ENCODE measurements at regions not wholly inside any gene's neighbourhood (a gene's known extent, or its start where the extent isn't known, plus 50 kb on each side); places are given as distances from the start of the nearest gene placed in this dataset.

DNA sequence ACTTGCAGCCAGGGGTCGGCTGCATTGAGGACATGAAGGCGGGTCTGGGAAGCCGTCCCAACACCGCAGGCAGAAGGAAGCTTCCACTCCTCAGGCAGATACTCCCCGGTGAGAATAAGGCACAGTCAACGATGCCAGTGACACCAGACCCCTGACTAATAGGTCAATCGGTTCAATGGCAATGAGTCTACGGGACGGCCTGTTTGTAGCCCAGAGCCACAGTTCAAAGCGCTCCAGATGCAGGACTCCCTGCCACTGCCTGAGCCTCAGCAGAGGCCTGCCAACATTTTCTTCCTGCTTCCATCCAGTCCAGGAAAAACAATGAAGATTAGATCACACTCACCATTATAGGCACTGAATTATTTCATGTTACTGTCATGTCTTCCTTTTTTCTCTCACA is 84.5 kb upstream of the SIMC1 start:
- ATAC-seq, result peak; percentile 31; the same call in 1 of the 3 replicates
- TF ChIP-seq ISL1 (CRISPR knock-in tag; IDR thresholded peaks at IDR 0.05) (no peak), TOX (CRISPR knock-in tag; IDR thresholded peaks at IDR 0.05; ENCODE audit: borderline replicate concordance) (no peak), CSDC2 (CRISPR knock-in tag; IDR thresholded peaks at IDR 0.05) (no peak), CSRNP3 (CRISPR knock-in tag; IDR thresholded peaks at IDR 0.05) (no peak), SNAI2 (CRISPR knock-in tag; IDR thresholded peaks at IDR 0.05) (no peak), ZNF565 (CRISPR knock-in tag; conservative IDR thresholded peaks at IDR 0.05; ENCODE audit: low read depth) (no peak), BACH2 (CRISPR knock-in tag; IDR thresholded peaks at IDR 0.05; ENCODE audit: borderline replicate concordance) (no peak), ZNF70 (CRISPR knock-in tag; IDR thresholded peaks at IDR 0.05) (no peak), ZNF8 (CRISPR knock-in tag; IDR thresholded peaks at IDR 0.05) (no peak), ARNTL (CRISPR knock-in tag; IDR thresholded peaks at IDR 0.05; ENCODE audit: borderline replicate concordance, low read depth) (no peak), ZFP3 (CRISPR knock-in tag; IDR thresholded peaks at IDR 0.05) (no peak), PPARA (CRISPR knock-in tag; IDR thresholded peaks at IDR 0.05; ENCODE audit: borderline replicate concordance) (no peak), GLIS3 (CRISPR knock-in tag; IDR thresholded peaks at IDR 0.05) (no peak), ZFP30 (CRISPR knock-in tag; IDR thresholded peaks at IDR 0.05) (no peak), ZC3H10 (CRISPR knock-in tag; IDR thresholded peaks at IDR 0.05) (no peak), CREB5 (CRISPR knock-in tag; IDR thresholded peaks at IDR 0.05; ENCODE audit: low read depth) (no peak)
- TF ChIP-seq, protein P1, sequence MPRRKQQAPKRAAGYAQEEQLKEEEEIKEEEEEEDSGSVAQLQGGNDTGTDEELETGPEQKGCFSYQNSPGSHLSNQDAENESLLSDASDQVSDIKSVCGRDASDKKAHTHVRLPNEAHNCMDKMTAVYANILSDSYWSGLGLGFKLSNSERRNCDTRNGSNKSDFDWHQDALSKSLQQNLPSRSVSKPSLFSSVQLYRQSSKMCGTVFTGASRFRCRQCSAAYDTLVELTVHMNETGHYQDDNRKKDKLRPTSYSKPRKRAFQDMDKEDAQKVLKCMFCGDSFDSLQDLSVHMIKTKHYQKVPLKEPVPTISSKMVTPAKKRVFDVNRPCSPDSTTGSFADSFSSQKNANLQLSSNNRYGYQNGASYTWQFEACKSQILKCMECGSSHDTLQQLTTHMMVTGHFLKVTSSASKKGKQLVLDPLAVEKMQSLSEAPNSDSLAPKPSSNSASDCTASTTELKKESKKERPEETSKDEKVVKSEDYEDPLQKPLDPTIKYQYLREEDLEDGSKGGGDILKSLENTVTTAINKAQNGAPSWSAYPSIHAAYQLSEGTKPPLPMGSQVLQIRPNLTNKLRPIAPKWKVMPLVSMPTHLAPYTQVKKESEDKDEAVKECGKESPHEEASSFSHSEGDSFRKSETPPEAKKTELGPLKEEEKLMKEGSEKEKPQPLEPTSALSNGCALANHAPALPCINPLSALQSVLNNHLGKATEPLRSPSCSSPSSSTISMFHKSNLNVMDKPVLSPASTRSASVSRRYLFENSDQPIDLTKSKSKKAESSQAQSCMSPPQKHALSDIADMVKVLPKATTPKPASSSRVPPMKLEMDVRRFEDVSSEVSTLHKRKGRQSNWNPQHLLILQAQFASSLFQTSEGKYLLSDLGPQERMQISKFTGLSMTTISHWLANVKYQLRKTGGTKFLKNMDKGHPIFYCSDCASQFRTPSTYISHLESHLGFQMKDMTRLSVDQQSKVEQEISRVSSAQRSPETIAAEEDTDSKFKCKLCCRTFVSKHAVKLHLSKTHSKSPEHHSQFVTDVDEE (CRISPR knock-in tag; IDR thresholded peaks at IDR 0.05), result no peak
- TF ChIP-seq, protein P2, sequence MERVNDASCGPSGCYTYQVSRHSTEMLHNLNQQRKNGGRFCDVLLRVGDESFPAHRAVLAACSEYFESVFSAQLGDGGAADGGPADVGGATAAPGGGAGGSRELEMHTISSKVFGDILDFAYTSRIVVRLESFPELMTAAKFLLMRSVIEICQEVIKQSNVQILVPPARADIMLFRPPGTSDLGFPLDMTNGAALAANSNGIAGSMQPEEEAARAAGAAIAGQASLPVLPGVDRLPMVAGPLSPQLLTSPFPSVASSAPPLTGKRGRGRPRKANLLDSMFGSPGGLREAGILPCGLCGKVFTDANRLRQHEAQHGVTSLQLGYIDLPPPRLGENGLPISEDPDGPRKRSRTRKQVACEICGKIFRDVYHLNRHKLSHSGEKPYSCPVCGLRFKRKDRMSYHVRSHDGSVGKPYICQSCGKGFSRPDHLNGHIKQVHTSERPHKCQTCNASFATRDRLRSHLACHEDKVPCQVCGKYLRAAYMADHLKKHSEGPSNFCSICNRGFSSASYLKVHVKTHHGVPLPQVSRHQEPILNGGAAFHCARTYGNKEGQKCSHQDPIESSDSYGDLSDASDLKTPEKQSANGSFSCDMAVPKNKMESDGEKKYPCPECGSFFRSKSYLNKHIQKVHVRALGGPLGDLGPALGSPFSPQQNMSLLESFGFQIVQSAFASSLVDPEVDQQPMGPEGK (CRISPR knock-in tag; IDR thresholded peaks at IDR 0.05; ENCODE audit: borderline replicate concordance), result no peak

DNA sequence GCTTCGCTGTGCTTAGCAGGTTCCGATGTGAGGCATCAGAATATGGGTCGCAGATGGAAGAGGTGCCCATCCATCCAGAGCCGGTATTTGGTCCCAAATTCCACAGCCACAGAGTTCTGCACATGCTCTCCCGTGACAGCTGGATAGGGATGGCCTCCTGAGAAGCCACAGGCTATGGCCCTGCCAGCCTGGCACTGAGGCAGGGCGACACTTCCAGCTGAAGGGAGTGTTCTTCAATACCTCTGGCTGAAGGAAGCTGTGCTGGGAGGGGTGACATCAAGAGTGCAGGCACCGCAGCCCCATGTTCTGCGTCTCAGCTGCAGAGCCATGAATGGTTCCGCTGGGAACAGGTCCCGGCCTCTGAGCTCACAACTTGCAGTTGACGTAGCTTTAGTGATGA is 83.4 kb upstream of the SIMC1 start:
- ATAC-seq, result no peak
- TF ChIP-seq RARB (CRISPR knock-in tag; IDR thresholded peaks at IDR 0.05) (no peak), ZFP30 (CRISPR knock-in tag; IDR thresholded peaks at IDR 0.05) (no peak), TOX (CRISPR knock-in tag; IDR thresholded peaks at IDR 0.05; ENCODE audit: borderline replicate concordance) (no peak), SNAI2 (CRISPR knock-in tag; IDR thresholded peaks at IDR 0.05) (no peak), CSRNP3 (CRISPR knock-in tag; IDR thresholded peaks at IDR 0.05) (no peak), CREB5 (CRISPR knock-in tag; IDR thresholded peaks at IDR 0.05; ENCODE audit: low read depth) (no peak), BACH2 (CRISPR knock-in tag; IDR thresholded peaks at IDR 0.05; ENCODE audit: borderline replicate concordance) (no peak), CSDC2 (CRISPR knock-in tag; IDR thresholded peaks at IDR 0.05) (no peak), OSR1 (CRISPR knock-in tag; IDR thresholded peaks at IDR 0.05) (no peak), PPARA (CRISPR knock-in tag; IDR thresholded peaks at IDR 0.05; ENCODE audit: borderline replicate concordance) (no peak)
- TF ChIP-seq, protein P1 (CRISPR knock-in tag; IDR thresholded peaks at IDR 0.05), result no peak

All from SK-N-SH treated with all-trans-retinoic acid at 6 μM for 48 hours (cell line).